Activated CD4-positive, alpha-beta T cell treated with anti-CD3 and anti-CD28 coated beads, Interleukin-10, Interleukin-2, amounts not matched to agents 100 ng/mL and 50 ng/mL, durations not matched to agents 16 hours and 8 hours (primary cell): ENCODE measurements at regions not wholly inside any gene's neighbourhood (a gene's known extent, or its start where the extent isn't known, plus 50 kb on each side); places are given as distances from the start of the nearest gene placed in this dataset.
"Not testable (repeated sequence)": the region's sequence is repeated elsewhere in the genome, so short reads cannot be mapped to it uniquely, and the experiment has no call there.

Experiments used
- DNase-seq: peaks from one replicate; pipeline ENCODE4 v3.0.0-alpha.2; 2020

- no peak for DNase-seq
These were observed 177.4 kb downstream of the SQOR start for GRCh38 chr15:45812200-45812599.

- DNase-seq: not testable (repeated sequence)
These were observed 182.7 kb downstream of the SQOR start for GRCh38 chr15:45817578-45817977.

- no peak for DNase-seq
These were observed 186.6 kb downstream of the SQOR start for GRCh38 chr15:45821390-45821789.

- DNase-seq: not testable (repeated sequence)
These were observed 188.1 kb downstream of the SQOR start for GRCh38 chr15:45822968-45823367.

- DNase-seq: no peak
These were observed 192.4 kb downstream of the SQOR start for GRCh38 chr15:45827275-45827674.

GRCh38 chr15:45827766-45828165, 192.9 kb downstream of the SQOR start:
- DNase-seq: no peak

GRCh38 chr15:45829336-45830153, 194.7 kb downstream of the SQOR start:
- no peak for DNase-seq

- no peak for DNase-seq
These were observed 197.0 kb downstream of the SQOR start for GRCh38 chr15:45831787-45832186.

- DNase-seq: no peak
These were observed 199.8 kb downstream of the SQOR start for GRCh38 chr15:45834622-45835021.

GRCh38 chr15:45842151-45842550, 207.3 kb downstream of the SQOR start:
- DNase-seq: no peak

- no peak for DNase-seq
These were observed 212.8 kb downstream of the SQOR start for GRCh38 chr15:45847645-45848044.

GRCh38 chr15:45849136-45849535, 214.3 kb downstream of the SQOR start:
- no peak for DNase-seq

GRCh38 chr15:45854455-45855202, 219.8 kb downstream of the SQOR start:
- DNase-seq: no peak

- DNase-seq: no peak
These were observed 220.5 kb downstream of the SQOR start for GRCh38 chr15:45855210-45855906.

GRCh38 chr15:45855907-45856579, 221.2 kb downstream of the SQOR start:
- DNase-seq: no peak

GRCh38 chr15:45857291-45857690, 222.5 kb downstream of the SQOR start:
- no peak for DNase-seq

- no peak for DNase-seq
These were observed 223.7 kb downstream of the SQOR start for GRCh38 chr15:45858491-45858890.

GRCh38 chr15:45862034-45862433, 227.2 kb downstream of the SQOR start:
- no peak for DNase-seq

GRCh38 chr15:45863881-45864580, 229.2 kb downstream of the SQOR start:
- no peak for DNase-seq

GRCh38 chr15:45866616-45867015, 231.8 kb downstream of the SQOR start:
- DNase-seq: no peak

GRCh38 chr15:45867281-45867680, 232.5 kb downstream of the SQOR start:
- no peak for DNase-seq

- no peak for DNase-seq
These were observed 233.4 kb downstream of the SQOR start for GRCh38 chr15:45868109-45868691.
